HG03432 (cell line): ENCODE measurements at regions not wholly inside any gene's neighbourhood (a gene's known extent, or its start where the extent isn't known, plus 50 kb on each side); places are given as distances from the start of the nearest gene placed in this dataset.
"Not testable (repeated sequence)": the region's sequence is repeated elsewhere in the genome, so short reads cannot be mapped to it uniquely, and the experiment has no call there.

ENCODE experiments used
- ATAC-seq: cut with Tn5 transposase; IDR thresholded peaks from one replicate; pipeline ENCODE4 v1.9.1; 2021; ENCODE audit warnings: mild to moderate bottlenecking, moderate library complexity; ENCODE audit not compliant: unreplicated experiment

DNA sequence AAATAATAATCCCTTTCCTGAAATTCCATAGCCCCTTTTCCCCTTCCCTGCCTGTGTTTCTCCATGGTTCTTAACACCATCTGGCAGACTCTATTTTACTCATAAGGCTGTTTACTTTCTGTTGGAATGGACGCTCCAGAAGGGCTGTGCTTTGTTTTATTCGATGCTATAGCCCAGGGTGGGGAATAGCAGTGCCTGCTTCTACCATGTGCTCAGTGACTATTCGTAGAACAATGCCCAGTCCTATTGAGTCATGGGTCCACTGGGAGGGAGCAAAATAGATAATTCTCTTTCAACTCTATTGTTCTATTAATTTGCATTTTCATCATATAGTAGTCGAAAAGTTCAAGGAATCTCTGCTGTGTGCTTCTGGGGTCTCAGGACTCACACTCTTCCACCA is 565.1 kb downstream of the C6orf118 start:
- no peak for ATAC-seq

DNA sequence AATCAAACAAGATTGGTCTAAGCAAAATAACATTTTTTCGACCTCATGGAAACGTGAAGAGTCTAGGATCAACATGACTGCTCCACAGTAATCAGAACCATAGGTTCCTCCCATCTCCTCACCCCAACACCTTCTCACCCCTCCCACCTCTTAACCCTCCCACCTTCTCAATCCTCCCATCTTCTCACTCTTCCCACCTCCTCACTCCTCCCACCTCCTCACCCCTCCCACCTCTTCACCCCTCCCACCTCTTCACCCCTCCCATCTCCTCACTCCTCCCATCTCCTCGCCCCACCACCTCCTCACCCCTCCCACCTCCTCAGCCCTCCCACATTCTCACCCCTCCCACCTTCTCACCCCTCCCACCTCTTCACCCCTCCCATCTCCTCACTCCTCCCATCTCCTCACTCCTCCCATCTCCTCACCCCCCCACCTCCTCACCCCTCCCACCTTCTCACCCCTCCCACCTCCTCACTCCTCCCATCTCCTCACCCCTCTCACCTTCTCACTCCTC is 567.4 kb downstream of the C6orf118 start:
- no peak for ATAC-seq

DNA sequence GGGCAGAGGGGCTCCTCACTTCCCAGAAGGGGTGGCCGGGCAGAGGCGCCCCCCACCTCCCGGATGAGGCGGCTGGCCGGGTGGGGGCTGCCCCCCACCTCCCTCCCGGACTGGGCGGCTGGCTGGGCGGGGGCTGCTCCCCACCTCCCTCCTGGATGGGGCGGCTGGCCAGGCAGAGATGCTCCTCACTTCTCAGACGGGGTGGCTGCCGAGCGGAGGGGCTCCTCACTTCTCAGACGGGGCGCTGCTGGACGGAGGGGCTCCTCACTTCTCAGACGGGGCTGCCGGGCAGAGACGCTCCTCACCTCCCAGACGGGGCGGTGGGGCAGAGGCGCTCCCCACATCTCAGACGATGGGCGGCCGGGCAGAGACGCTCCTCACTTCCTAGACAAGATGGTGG is 573.3 kb downstream of the C6orf118 start:
- ATAC-seq: not testable (repeated sequence)

DNA sequence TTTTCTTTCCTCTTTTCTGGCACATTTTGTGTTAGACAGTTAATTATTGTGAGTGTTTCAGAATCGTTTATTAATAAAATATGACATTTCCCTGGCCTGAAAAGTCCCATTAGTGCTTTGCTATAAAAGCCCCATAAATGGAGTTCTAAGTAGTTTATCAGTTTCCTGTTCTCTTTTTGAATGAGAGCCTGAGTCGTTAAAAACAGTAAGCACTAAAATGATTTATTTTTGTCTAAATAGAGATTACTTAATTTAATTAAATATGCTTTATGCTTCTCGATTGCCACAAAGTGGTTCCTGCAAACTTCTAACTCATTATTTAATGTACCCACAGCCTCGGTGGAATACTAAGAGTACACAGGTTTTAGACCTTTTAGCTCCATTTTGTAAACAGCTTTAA is 577.9 kb downstream of the C6orf118 start:
- no peak for ATAC-seq

DNA sequence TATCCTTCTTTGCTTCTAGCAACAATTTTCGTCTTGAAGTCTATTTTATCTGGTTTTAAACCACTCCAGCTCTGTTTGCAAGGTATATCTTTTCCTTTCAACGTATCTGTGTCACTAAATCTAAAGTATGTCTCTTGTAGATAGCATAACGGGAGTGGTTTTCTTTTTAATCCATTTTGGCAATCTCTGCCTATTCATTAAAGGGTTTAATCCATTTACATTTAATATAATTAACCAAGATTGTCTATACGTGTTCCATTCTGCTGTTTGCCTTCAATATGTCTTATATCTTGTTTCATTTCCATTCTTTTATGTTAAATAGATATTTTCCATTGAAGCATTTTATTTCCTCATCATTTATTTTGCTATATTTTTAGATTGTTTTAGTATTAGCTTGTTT is 587.9 kb downstream of the C6orf118 start:
- no peak for ATAC-seq

DNA sequence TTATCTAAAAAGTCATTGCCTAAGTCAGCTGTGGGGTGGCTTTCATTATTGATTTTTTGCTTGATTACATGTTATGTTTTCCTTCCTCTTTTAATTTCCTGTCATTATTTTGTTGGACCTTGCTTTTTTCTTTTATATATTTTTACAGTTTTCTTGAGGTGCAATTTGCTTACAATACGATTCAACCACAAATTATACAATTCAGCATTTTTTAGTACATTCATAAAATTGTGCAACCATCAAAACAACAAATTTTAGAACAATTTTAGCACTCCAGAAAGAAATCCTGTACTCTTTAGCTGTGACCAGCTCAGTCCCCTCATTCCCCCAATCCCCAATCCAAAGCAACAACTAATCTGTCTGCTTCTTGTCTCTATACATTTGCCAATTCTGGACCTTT is 608.9 kb downstream of the C6orf118 start:
- no peak for ATAC-seq

DNA sequence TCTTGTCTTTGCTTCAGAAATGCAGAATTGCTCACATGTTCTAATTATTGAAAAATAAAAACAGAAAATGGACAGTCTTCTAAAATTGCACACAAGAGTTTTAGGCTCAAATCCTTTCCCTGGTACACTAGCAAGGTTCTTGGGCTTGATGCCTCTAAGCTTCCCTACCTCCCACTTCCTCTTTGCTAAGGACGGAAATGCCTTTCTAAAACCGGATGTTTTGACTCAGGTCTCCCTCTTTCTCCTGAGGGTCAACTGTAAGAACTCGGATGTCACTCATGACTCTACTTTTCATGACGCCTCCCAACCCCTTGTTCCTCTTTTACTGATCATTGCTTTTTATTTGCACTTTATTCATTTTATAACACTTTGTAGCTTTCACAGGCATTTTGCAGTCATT is 613.5 kb downstream of the C6orf118 start:
- ATAC-seq: no peak

DNA sequence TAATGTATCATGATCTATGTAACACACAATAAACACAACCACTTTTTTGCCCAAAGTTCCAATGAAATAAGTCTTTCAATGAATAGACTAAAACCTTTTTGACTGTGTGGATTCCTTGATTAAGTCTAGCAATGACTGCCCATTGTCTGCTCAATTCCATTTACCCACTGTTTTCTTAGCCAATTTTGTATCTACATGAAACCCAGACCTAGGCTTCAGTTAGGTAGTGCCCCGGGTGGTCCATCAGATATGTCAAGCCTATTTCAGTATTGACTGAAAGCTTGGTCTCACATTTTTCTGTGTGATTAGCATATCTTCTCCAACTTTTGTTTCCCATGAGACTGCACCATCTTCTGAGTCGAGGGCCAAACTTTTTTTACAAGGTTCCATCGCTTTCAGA is 615.0 kb downstream of the C6orf118 start:
- no peak for ATAC-seq

DNA sequence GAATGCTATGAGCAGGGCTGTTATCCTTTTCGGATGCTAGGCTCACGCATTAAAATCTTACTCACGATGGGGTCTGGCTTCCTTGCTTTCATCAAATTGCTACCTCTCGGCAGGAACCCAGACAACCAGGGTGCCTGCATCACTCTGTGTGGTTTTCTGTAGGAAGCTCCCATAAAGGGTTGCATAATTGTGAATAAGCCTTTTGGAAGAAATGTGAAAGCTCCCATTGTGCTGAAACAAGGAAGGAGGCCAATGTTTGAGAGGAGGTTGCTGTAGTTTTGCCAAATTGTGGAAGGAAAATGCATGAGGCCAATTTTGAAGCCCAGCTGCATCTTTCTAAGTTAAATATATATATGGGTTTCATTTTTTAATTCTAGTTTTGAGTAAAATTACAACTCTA is 615.5 kb downstream of the C6orf118 start:
- no peak for ATAC-seq

DNA sequence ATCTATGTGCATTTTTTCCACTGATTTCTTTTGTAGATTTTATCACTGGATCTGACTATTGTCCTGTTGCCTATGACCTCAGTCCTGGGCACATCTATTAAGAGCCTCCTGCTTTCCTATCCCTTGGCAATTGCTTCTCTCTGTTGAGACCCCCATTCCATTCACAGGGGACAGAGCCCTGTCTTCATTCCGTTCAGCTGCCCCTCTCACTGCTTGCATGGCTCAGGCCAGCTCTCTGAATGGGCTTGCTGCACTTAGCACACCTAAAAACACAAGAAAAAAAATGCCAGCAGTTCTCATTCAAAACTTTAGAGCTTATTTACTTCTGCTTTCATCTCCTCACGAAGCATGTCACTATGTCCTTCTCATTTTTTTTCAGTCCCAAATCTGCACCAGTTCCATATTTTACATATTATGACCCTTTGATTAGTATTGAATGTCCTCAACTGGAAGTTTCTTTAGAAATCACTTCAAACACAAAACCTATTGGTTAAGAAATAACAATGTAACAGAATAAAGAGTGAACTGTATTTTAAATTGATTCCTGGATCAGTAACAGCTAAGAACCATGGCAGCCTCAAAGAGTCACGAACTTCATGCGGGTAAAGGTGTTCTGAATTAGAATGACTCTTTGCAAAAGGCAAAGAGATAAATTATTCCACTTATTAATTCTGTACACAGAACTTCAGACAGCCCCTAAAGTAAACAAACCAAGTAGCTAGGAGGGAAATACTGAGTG is 616.5 kb downstream of the C6orf118 start:
- ATAC-seq: no peak

DNA sequence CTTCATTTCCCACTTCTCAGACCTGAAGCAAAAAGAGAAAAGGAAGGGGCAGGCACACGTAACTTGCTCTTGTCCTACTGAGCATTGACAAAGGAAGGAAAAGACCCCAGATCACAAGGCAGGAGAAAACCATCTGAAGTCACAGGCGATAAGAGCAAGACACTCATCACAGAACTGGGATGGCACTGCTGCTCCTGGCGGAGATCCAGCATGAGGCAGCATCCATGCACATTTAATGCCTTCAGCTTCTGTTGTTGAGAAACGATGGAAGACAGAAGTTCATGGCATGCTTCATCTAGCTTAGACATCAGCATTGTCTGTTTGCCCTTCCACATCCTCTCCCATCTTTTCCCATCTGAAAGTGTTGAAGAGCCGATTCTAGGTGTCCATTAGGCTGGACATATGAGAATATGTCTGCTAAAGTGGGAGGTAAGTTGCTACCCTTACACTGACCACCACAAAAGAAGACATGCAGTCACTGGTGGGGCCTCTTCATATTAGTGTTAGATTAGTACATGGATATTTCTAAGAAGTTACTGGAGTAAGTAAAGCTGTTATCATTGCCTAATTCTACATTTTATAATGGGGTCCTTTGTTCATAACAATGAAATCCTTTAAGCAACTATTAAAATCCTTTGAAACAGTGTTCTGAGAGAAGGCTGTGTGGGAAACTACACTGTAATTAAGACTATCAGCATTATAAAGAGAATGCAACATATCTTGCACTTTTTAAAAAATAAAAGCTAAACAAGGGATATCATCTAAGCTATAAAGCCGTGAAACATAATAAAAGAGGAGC is 618.5 kb downstream of the C6orf118 start:
- ATAC-seq: no peak

DNA sequence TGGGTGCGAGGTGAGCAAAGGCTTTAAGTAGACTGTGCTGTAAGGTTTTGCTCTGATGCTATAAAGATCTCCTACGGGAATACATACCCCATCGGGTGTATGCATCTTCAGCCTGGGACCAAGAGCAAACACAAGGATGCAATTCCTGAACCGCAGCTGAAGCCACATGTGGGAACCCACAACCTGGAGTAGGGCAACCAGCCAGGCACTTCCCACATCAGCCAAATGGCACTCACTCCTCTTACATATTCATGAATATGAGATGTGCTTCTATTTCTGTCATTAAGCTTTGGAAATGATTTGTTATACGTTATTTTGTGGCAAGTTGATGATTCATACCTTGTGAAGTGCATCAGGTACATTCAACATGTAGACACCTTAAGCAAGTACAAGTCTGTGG is 619.2 kb downstream of the C6orf118 start:
- no peak for ATAC-seq

DNA sequence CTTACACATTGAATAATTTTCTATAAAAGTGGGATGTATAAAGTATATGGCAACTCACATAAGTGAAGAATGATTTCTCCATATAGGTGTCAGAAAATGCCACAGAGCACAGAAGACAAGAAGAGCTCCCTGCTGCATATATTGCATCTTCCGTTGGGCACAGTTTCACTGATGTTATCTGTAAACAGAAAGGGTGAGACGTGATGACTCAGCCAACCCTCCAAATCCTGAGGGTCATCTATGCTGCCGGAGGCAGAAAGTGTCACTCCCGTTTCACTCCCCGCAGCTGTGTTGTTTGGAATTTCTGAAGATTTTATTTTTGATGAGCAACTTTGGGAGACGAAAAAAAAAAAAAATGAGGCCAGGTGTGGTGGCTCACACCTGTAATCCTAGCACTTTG is 644.1 kb downstream of the C6orf118 start:
- no peak for ATAC-seq

DNA sequence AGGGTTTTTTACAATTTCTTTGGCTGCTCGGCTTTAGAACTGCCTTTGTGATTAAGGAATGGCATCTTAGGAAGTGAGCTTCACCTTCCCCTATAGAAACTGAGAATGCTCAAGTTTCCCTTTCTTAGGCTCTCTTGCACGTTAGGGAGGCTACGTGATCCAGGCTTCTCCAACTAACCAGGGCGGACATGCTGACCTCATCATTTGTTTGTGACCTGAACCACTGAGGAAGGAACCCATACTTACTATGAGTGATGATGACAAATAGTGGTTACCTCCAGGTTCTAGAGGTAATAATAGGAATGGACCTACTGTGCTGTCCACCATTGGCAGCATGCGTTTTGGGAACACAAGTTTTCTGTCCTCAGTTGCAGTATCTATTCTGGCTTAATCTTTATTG is 645.8 kb downstream of the C6orf118 start:
- ATAC-seq: no peak

DNA sequence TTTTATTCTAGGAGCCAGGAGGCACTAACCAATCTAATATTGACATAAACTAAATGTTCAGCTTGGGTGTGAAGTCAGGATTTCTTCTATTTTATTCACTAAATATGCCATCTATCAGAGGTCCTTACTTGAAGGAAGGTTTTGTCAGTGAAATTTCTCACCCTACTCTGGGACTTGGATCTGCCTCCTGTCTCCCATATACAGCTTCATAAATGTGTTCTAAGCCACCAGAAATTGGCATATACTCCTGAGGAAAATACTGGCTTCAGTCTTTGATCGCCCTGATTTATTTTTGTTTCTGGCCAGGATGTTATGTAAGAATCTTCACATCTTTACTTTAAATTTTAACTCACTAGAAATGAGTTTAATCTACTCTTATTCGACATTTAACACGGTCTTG is 647.7 kb downstream of the C6orf118 start:
- ATAC-seq: no peak

DNA sequence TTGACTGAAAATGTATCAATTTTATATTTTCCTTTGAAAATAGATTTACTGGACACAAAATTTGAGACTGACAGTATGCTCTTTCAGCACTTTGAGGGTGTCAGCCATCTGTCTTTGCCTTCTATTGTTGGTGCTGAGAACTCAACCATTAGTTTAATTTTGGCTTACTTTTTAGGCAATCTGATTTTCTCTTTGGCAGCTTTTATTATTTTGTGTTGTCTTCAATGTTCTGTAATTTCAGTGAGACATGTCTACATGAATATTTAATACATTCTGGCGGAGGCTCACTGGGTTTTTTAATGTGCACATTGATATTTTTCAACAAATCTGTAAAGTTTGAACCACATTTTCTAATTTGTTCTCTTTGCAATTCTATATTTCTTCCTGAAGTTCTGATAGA is 648.6 kb downstream of the C6orf118 start:
- ATAC-seq: no peak

DNA sequence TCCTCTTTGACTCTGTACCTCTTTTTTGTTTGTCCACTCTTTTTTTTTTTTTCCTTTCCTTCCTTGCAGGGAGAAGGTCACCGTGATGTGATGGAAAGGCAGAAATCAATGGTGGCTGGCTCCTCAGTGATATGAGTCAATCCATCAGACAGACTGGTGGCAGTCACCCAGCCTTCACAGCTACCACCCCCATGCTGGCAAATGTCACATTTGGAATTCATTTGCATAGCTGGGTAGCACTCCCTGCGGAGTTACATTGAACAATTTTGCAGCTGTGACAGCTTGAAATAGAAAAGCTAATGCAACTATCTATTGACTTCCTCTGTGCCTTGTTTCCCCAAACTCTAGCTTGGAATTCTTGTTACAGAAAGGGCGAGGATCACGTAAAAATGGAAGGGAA is 668.4 kb downstream of the C6orf118 start:
- ATAC-seq: no peak

DNA sequence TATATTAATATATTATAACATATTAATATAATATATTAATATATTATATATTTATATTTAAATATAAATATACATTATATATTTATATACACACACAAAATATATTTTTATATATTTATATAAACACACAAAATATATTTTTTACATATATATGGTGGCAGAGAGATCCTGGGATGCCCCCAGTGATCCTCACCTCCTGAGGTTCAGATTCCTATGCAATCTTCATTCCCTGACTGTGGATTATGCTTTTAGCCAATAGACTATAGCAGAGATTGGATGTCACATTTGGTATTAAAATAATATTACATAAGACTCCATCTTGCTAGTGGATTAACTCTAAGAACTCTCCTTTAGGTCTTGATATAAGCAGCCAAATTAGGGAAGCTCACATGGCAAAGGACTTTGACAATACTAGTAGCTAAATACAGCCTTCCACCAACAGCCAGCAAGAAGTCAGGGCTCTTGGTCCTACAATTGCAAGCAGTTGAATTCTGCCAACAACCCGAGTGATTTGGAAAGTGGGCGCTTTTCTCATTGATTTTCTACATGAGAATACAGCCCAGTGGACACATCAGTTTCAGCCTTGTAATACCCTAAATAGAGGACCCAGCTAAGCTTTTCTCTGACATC is 681.0 kb downstream of the C6orf118 start:
- no peak for ATAC-seq

DNA sequence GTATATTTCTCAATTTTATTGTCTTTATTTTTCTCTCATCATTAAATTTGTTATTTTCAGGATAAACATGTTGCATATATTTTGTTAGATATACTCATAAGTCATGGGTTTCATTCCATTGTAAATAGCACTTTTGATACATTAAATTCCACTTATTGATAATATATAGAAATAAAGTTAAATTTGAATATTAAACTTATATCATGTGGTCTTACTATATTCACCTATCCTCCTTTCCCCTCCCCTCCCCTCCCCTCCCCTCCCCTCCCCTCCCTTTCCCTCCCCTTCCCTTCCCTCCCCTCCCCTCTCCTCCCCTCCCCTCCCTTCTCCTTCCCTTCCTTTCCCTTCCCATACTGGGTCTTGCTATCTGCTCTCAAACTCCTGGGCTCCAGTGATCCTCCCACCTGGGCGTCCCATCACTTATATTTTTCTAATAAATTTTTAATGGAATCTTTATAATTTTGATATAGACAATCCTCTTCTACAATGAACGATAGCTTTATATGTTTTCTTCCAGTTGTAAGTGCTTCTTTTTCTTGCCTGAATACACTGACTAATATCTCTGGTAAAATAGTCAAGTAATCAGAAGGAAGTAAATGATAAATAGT is 692.4 kb downstream of the C6orf118 start:
- ATAC-seq: no peak

DNA sequence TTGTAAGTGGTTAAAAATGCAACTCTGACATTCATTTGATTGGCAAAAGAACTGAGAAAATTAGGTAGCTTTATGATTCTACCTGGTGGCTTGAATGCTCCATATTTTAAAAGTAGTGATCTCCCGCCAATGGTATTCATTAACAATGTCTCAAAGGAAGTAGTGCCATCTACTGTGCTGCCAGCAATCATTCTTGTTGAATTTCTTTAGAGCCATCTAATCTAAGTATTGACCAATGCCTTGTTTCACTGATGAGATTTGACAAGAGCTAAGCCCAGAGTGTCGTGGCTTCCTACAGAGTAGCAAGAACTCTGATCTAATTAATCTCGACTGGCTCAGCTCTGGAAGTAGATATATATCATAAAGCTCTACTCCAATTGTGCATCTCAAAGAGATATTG is 696.7 kb downstream of the C6orf118 start:
- no peak for ATAC-seq

DNA sequence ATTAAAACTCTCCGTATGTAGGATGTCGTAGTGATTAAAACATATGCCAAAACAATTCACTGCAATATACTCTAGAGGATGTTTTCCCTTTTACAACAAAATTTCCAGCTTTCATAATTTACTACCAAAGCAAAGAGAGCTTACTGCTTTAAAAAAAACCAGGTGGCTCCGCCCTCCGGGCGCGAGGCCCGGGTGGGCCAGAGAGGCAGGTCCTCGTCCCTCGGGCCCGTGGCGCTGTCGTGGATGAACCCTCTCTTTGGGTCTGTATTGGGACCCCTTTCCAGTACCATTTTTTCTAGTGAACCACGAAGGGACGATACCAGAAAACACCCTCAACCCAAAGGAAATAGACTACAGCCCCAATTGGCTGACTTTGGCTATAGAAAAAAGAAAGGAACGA is 698.5 kb downstream of the C6orf118 start:
- not testable (repeated sequence) for ATAC-seq
